HCT116 (cell line): ENCODE measurements at regions not wholly inside any gene's neighbourhood (a gene's known extent, or its start where the extent isn't known, plus 50 kb on each side); places are given as distances from the start of the nearest gene placed in this dataset.

ENCODE experiments used
- ATF3 ChIP-seq: IDR thresholded peaks from 2 replicates; pipeline ENCODE4 v1.6.1; 2012
- CBX3 ChIP-seq: IDR thresholded peaks from 2 replicates; pipeline ENCODE4 v1.6.1; 2012; ENCODE audit warnings: low read depth
- CEBPB ChIP-seq: IDR thresholded peaks from 2 replicates; pipeline ENCODE4 v1.6.1; 2012; ENCODE audit warnings: low read depth
- CTCF ChIP-seq, 3 experiments: fragments of 200-600 bp in 1 of 3; sonication (generic) in 1 of 3; IDR thresholded peaks in 2 of 3; conservative IDR thresholded peaks in 1 of 3; 2 replicates each; pipeline ENCODE4 v1.5.1; 2012 to 2017; ENCODE audit warnings: low read depth in 2 of 3, low read length in 2 of 3, antibody characterized with exemption in 1 of 3, borderline replicate concordance in 1 of 3, control low read depth in 1 of 3, mild to moderate bottlenecking in 1 of 3, mixed read lengths in 1 of 3, mixed run types in 1 of 3, moderate library complexity in 1 of 3; ENCODE audit not compliant: insufficient read depth in 1 of 3
- EZH2 ChIP-seq: fragments of 200-600 bp; sonication (generic); IDR thresholded peaks from 2 replicates; pipeline ENCODE4 v1.6.1; 2017; ENCODE audit warnings: antibody characterized with exemption, mixed run types
- JUND ChIP-seq: IDR thresholded peaks from 2 replicates; pipeline ENCODE4 v1.6.1; 2012
- POLR2A ChIP-seq: IDR thresholded peaks from 2 replicates; pipeline ENCODE4 v1.7.0; 2011; ENCODE audit warnings: borderline replicate concordance; ENCODE audit not compliant: insufficient read depth, insufficient read length; ENCODE audit errors: extremely low read depth
- RAD21 ChIP-seq: IDR thresholded peaks from 2 replicates; pipeline ENCODE4 v1.6.1; 2012; ENCODE audit warnings: low read depth, mild to moderate bottlenecking
- ZNF274 ChIP-seq: fragments of 200-500 bp; sonication (Bioruptor generic); IDR thresholded peaks from 2 replicates; pipeline ENCODE4 v1.6.1; 2014; ENCODE audit warnings: mild to moderate bottlenecking, low read depth, low read length, inconsistent platforms
- TF ChIP-seq, protein P1 (sequence below): IDR thresholded peaks from 2 replicates; pipeline ENCODE4 v1.6.1; 2012; ENCODE audit warnings: low read depth

GRCh38 chr3:30465454-30465853 is 140.9 kb upstream of the TGFBR2 start:
- TF ChIP-seq, protein P1, sequence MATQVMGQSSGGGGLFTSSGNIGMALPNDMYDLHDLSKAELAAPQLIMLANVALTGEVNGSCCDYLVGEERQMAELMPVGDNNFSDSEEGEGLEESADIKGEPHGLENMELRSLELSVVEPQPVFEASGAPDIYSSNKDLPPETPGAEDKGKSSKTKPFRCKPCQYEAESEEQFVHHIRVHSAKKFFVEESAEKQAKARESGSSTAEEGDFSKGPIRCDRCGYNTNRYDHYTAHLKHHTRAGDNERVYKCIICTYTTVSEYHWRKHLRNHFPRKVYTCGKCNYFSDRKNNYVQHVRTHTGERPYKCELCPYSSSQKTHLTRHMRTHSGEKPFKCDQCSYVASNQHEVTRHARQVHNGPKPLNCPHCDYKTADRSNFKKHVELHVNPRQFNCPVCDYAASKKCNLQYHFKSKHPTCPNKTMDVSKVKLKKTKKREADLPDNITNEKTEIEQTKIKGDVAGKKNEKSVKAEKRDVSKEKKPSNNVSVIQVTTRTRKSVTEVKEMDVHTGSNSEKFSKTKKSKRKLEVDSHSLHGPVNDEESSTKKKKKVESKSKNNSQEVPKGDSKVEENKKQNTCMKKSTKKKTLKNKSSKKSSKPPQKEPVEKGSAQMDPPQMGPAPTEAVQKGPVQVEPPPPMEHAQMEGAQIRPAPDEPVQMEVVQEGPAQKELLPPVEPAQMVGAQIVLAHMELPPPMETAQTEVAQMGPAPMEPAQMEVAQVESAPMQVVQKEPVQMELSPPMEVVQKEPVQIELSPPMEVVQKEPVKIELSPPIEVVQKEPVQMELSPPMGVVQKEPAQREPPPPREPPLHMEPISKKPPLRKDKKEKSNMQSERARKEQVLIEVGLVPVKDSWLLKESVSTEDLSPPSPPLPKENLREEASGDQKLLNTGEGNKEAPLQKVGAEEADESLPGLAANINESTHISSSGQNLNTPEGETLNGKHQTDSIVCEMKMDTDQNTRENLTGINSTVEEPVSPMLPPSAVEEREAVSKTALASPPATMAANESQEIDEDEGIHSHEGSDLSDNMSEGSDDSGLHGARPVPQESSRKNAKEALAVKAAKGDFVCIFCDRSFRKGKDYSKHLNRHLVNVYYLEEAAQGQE = no peak
- TF ChIP-seq CEBPB (no peak), POLR2A (no peak), CTCF (IDR thresholded peaks at IDR 0.05 in 2 of 3, conservative IDR thresholded peaks at IDR 0.05 in 1 of 3; ENCODE audit: borderline replicate concordance in 1 of 3, insufficient read depth in 1 of 3, low read depth in 2 of 3, low read length in 2 of 3) (no peak), EZH2 (no peak), JUND (no peak), CBX3 (no peak), RAD21 (no peak), ATF3 (no peak), ZNF274 (no peak)
